Keratinocyte (primary cell): ENCODE measurements at regions not wholly inside any gene's neighbourhood (a gene's known extent, or its start where the extent isn't known, plus 50 kb on each side); places are given as distances from the start of the nearest gene placed in this dataset.

Experiments used
- DNase-seq: peaks from one replicate; pipeline ENCODE4 v3.0.0-alpha.2; 2011; ENCODE audit warnings: low read depth, missing footprints, low spot score
- FAIRE-seq: peaks from 2 replicates; lab custom pipeline; 2011; peaks lifted over from hg19 to GRCh38; lab: Jason Lieb, UNC
- H2AFZ ChIP-seq: 2 replicates; pipeline ENCODE4 v1.6.0; 2012; ENCODE audit warnings: low read length, control low read depth, inconsistent platforms; ENCODE audit not compliant: control insufficient read depth
- H3K27ac ChIP-seq: 2 replicates; pipeline ENCODE4 v1.5.1; 2011; ENCODE audit warnings: low read length; ENCODE audit not compliant: control insufficient read depth, insufficient read depth
- H3K27me3 ChIP-seq: 3 replicates; pipeline ENCODE4 v1.6.0; 2011; ENCODE audit warnings: low read length; ENCODE audit not compliant: control insufficient read depth, insufficient read depth; ENCODE audit errors: extremely low read depth
- H3K36me3 ChIP-seq, 2 experiments: 2 replicates in 1 of 2; 3 replicates in 1 of 2; pipeline ENCODE4 v1.5.1; 2011; ENCODE audit warnings: low read length in 2 of 2, mild to moderate bottlenecking in 1 of 2; ENCODE audit not compliant: control insufficient read depth in 2 of 2, insufficient read depth in 2 of 2; ENCODE audit errors: extremely low read depth in 1 of 2
- H3K4me1 ChIP-seq: 3 replicates; pipeline ENCODE4 v1.5.1; 2011; ENCODE audit warnings: low read length; ENCODE audit not compliant: control insufficient read depth, insufficient read depth; ENCODE audit errors: extremely low read depth
- H3K4me2 ChIP-seq: 3 replicates; pipeline ENCODE4 v1.6.0; 2011; ENCODE audit warnings: low read depth, low read length; ENCODE audit not compliant: control insufficient read depth, insufficient read depth; ENCODE audit errors: extremely low read depth
- H3K4me3 ChIP-seq, 3 experiments: fragments of 200-600 bp in 1 of 3; sonication (generic) in 1 of 3; 2 replicates in 2 of 3; 3 replicates in 1 of 3; pipeline ENCODE4 v1.5.1; 2011 to 2016; ENCODE audit warnings: low read length in 3 of 3, mild to moderate bottlenecking in 3 of 3, control low read depth in 2 of 3, inconsistent platforms in 1 of 3, low read depth in 1 of 3, mixed read lengths in 1 of 3, mixed run types in 1 of 3, moderate library complexity in 1 of 3; ENCODE audit not compliant: control insufficient read depth in 2 of 3, insufficient read depth in 2 of 3; ENCODE audit errors: extremely low read depth in 1 of 3
- H3K79me2 ChIP-seq: 2 replicates; pipeline ENCODE4 v1.6.0; 2012; ENCODE audit warnings: low read length; ENCODE audit not compliant: control insufficient read depth, insufficient read depth
- H3K9ac ChIP-seq: 3 replicates; pipeline ENCODE4 v1.6.0; 2011; ENCODE audit warnings: low read length; ENCODE audit not compliant: control insufficient read depth, insufficient read depth; ENCODE audit errors: extremely low read depth
- H3K9me1 ChIP-seq: 3 replicates; pipeline ENCODE4 v1.6.0; 2011; ENCODE audit warnings: low read length; ENCODE audit not compliant: control insufficient read depth, insufficient read depth; ENCODE audit errors: extremely low read depth
- H3K9me3 ChIP-seq: 2 replicates; pipeline ENCODE4 v1.5.1; 2012; ENCODE audit warnings: low read depth, low read length; ENCODE audit not compliant: control insufficient read depth
- H4K20me1 ChIP-seq: 3 replicates; pipeline ENCODE4 v1.6.0; 2011; ENCODE audit warnings: low read length; ENCODE audit not compliant: control insufficient read depth, insufficient read depth; ENCODE audit errors: extremely low read depth
- CTCF ChIP-seq, 3 experiments: IDR thresholded peaks in 1 of 3; conservative IDR thresholded peaks in 1 of 3; optimal IDR thresholded peaks in 1 of 3; 2 replicates in 2 of 3; 3 replicates in 1 of 3; pipeline versions ENCODE3 to v1.5.1; 2011; ENCODE audit warnings: low read length in 3 of 3, mild to moderate bottlenecking in 3 of 3, moderate library complexity in 2 of 3, control low read depth in 1 of 3, inconsistent platforms in 1 of 3; ENCODE audit not compliant: insufficient read depth in 2 of 3; ENCODE audit errors: extremely low read depth in 1 of 3
- EZH2 ChIP-seq: IDR thresholded peaks from one replicate; pipeline ENCODE4 v1.6.1; 2012; ENCODE audit warnings: inconsistent platforms, mild to moderate bottlenecking, low read length, moderate library complexity
- dilution Hi-C: fragments of 300-500 bp; cut with MboI; formaldehyde crosslinking; loops from one replicate; pipeline ENCODE4 v1.7.0; 2020; ENCODE audit warnings: low sequenced_read_pairs; ENCODE audit not compliant: extremely low pct_ligation_motif_present

GRCh38 chr12:126051611-126052107 lies 986.4 kb downstream of the AACS start:
- DNase-seq (peak; percentile 2), FAIRE-seq (no peak)
- H3K4me2 ChIP-seq, result no peak overlapping the region
- H3K79me2 ChIP-seq, result no peaks in the 10 kb centered on the region
- dilution Hi-C loops, result no loop called here
- TF ChIP-seq EZH2 (no peak), CTCF (optimal IDR thresholded peaks at IDR 0.05 in 1 of 3, IDR thresholded peaks at IDR 0.05 in 1 of 3, conservative IDR thresholded peaks at IDR 0.05 in 1 of 3; ENCODE audit: extremely low read depth in 1 of 3, insufficient read depth in 2 of 3, low read length in 3 of 3) (no peak)
- H3K27ac ChIP-seq, result no peak overlapping the region
- H3K9me1 ChIP-seq, result no peaks in the 10 kb centered on the region
- no peaks in the 10 kb centered on the region for H4K20me1 ChIP-seq
- H3K4me3 ChIP-seq, result no peak overlapping the region
- no peaks in the 10 kb centered on the region for H3K4me1 ChIP-seq
- H3K9me3 ChIP-seq, result peaks cover 3% of the 10 kb centered on the region
- no peak overlapping the region for H2AFZ ChIP-seq
- H3K27me3 ChIP-seq, result no peaks in the 10 kb centered on the region
- H3K36me3 ChIP-seq, result no peaks in the 10 kb centered on the region
- H3K9ac ChIP-seq, result no peak overlapping the region

GRCh38 chr12:126055521-126055920 lies 990.3 kb downstream of the AACS start:
- TF ChIP-seq EZH2 (no peak), CTCF (optimal IDR thresholded peaks at IDR 0.05 in 1 of 3, IDR thresholded peaks at IDR 0.05 in 1 of 3, conservative IDR thresholded peaks at IDR 0.05 in 1 of 3; ENCODE audit: extremely low read depth in 1 of 3, insufficient read depth in 2 of 3, low read length in 3 of 3) (no peak)
- DNase-seq (no peak), FAIRE-seq (no peak)
- H3K9me1 ChIP-seq, result no peaks in the 10 kb centered on the region
- no peaks in the 10 kb centered on the region for H3K36me3 ChIP-seq
- H2AFZ ChIP-seq, result no peak overlapping the region
- H3K9me3 ChIP-seq, result peaks cover 3% of the 10 kb centered on the region
- no peaks in the 10 kb centered on the region for H3K79me2 ChIP-seq
- no peak overlapping the region for H3K27ac ChIP-seq
- H3K27me3 ChIP-seq, result no peaks in the 10 kb centered on the region
- H3K4me2 ChIP-seq, result no peak overlapping the region
- H3K4me1 ChIP-seq, result no peaks in the 10 kb centered on the region
- H3K4me3 ChIP-seq, result no peak overlapping the region
- dilution Hi-C loops, result no loop called here
- H4K20me1 ChIP-seq, result no peaks in the 10 kb centered on the region
- no peak overlapping the region for H3K9ac ChIP-seq
